Stomach (tissue), 8 donors: ENCODE measurements at regions not wholly inside any gene's neighbourhood (a gene's known extent, or its start where the extent isn't known, plus 50 kb on each side); places are given as distances from the start of the nearest gene placed in this dataset.
A peak's percentile ranks its signal among the peaks of the same experiment; 100 is the strongest.

Source experiments
- DNase-seq, 2 donors: peaks; one replicate each; pipeline versions ENCODE4 v3.0.0 to v3.0.0-alpha.2; 2013 to 2019
- H3K27ac ChIP-seq, 5 donors: fragments of 200-600 bp in 4 of 5; sonication (generic) in 4 of 5; one replicate each; pipeline ENCODE4 v1.5.1; 2013 to 2019; ENCODE audit warnings: mild to moderate bottlenecking in 1 of 5, moderate library complexity in 1 of 5
- H3K27me3 ChIP-seq, 3 donors: fragments of 200-600 bp; sonication (generic); one replicate each; pipeline ENCODE4 v1.5.1; 2017 to 2019; ENCODE audit warnings: mixed run types in 1 of 3
- H3K36me3 ChIP-seq, 4 donors: fragments of 200-600 bp; sonication (generic); 1 replicate in 3 of 4; 2 replicates in 1 of 4; pipeline ENCODE4 v1.5.1; 2016 to 2019
- H3K4me1 ChIP-seq, 4 donors: fragments of 200-600 bp; sonication (generic); one replicate each; pipeline ENCODE4 v1.5.1; 2016 to 2019
- H3K4me3 ChIP-seq, 4 donors: fragments of 200-600 bp; sonication (generic) in 3 of 4; one replicate each; pipeline ENCODE4 v1.5.1; 2016 to 2019; ENCODE audit warnings: mild to moderate bottlenecking in 1 of 4
- H3K9me3 ChIP-seq, 4 donors: fragments of 200-600 bp; sonication (generic); one replicate each; pipeline ENCODE4 v1.5.1; 2016 to 2019
- CTCF ChIP-seq, 7 experiments: fragments of 450-650 bp in 4 of 7; fragments of 200-600 bp in 3 of 7; sonication (generic) in 3 of 7; IDR thresholded peaks; one replicate each; pipeline ENCODE4 v1.5.1; 2016 to 2019; ENCODE audit warnings: antibody characterized with exemption in 7 of 7, control low read depth in 2 of 7, mild to moderate bottlenecking in 1 of 7
- EP300 ChIP-seq: sonication (generic); formaldehyde crosslinking; IDR thresholded peaks from one replicate; pipeline ENCODE4 v1.6.1; 2017; ENCODE audit warnings: antibody characterized with exemption
- POLR2A ChIP-seq, 4 donors: fragments of 450-650 bp; IDR thresholded peaks; one replicate each; pipeline ENCODE4 v1.6.1; 2016; ENCODE audit warnings: antibody characterized with exemption in 4 of 4, control low read depth in 2 of 4, mild to moderate bottlenecking in 1 of 4, moderate library complexity in 1 of 4
- POLR2AphosphoS5 ChIP-seq, 3 donors: sonication (generic); formaldehyde crosslinking; IDR thresholded peaks; one replicate each; pipeline ENCODE4 v1.6.1; 2016; ENCODE audit warnings: antibody characterized with exemption in 3 of 3
- WGBS, 5 donors: extraction: QIAGEN DNeasy Blood & Tissue Kit in 3 of 5; methylation state at CpG; one replicate each; pipeline versions ENCODE4 v1.1.5 to v1.1.7; 2013 to 2018; 5-methylcytosine and 5-hydroxymethylcytosine counted together
- intact Hi-C: fragments of 100-400 bp; cut with DNase I; formaldehyde crosslinking; loops from one replicate; pipeline ENCODE4 v1.15.1; 2023; ENCODE audit warnings: low total_unique reads
- donor health status: healthy with polysubstance abuse.
- donor health status: Bipolar disorder and iron deficiency.
- donor health status: healthy.

GRCh38 chrX:74160358-74160757, 143.6 kb upstream of the ZCCHC13 start:
- H3K36me3 ChIP-seq = peaks cover 0 to 12% (median 0%) of the 10 kb centered on the region in 4 donors
- no peak overlapping the region for H3K4me3 ChIP-seq
- 93 to 100% (median 96%) methylated on average over 1 of the region's 1 CpG for WGBS, 5 donors
- no peaks in the 10 kb centered on the region for H3K4me1 ChIP-seq
- DNase-seq = no peak
- no peak overlapping the region for H3K27ac ChIP-seq
- intact Hi-C loops = no loop called here
- TF ChIP-seq CTCF (IDR thresholded peaks at IDR 0.05) = no peak
- no peak for TF ChIP-seq POLR2AphosphoS5 (IDR thresholded peaks at IDR 0.05)
- TF ChIP-seq EP300 = no peak
- TF ChIP-seq POLR2A (IDR thresholded peaks at IDR 0.05) = no peak
- H3K27me3 ChIP-seq = no peaks in the 10 kb centered on the region
- H3K9me3 ChIP-seq = peaks cover 0 to 13% (median 3%) of the 10 kb centered on the region in 4 donors

GRCh38 chrX:74147439-74147838, 156.5 kb upstream of the ZCCHC13 start:
- Histone ChIP-seq H3K9me3 (peaks cover 0 to 28% (median 2%) of the 10 kb centered on the region in 4 donors), H3K4me3 (no peak overlapping the region), H3K36me3 (peaks cover 0 to 9% (median 0%) of the 10 kb centered on the region in 4 donors), H3K27me3 (no peaks in the 10 kb centered on the region), H3K4me1 (no peaks in the 10 kb centered on the region), H3K27ac (no peak overlapping the region)
- DNase-seq = no peak
- intact Hi-C loops = no loop called here
- TF ChIP-seq POLR2A (IDR thresholded peaks at IDR 0.05) = no peak
- TF ChIP-seq EP300 = no peak
- no peak for TF ChIP-seq POLR2AphosphoS5 (IDR thresholded peaks at IDR 0.05)
- TF ChIP-seq CTCF (IDR thresholded peaks at IDR 0.05) = no peak

GRCh38 chrX:74138943-74139342, 165.0 kb upstream of the ZCCHC13 start:
- H3K4me3 ChIP-seq = no peak overlapping the region
- no peaks in the 10 kb centered on the region for H3K36me3 ChIP-seq
- no peak for DNase-seq
- no peak overlapping the region for H3K27ac ChIP-seq
- TF ChIP-seq POLR2A (IDR thresholded peaks at IDR 0.05) (no peak), CTCF (IDR thresholded peaks at IDR 0.05) (no peak), POLR2AphosphoS5 (IDR thresholded peaks at IDR 0.05) (no peak), EP300 (no peak)
- H3K9me3 ChIP-seq = peaks cover 0 to 13% (median 0%) of the 10 kb centered on the region in 4 donors
- H3K4me1 ChIP-seq = no peaks in the 10 kb centered on the region
- intact Hi-C loops = no loop called here
- H3K27me3 ChIP-seq = peaks cover 0 to 3% (median 0%) of the 10 kb centered on the region in 3 donors

- H3K4me3 ChIP-seq = no peak overlapping the region
- H3K9me3 ChIP-seq = no peaks in the 10 kb centered on the region
- TF ChIP-seq EP300 (no peak), CTCF (IDR thresholded peaks at IDR 0.05) (peak in 4 of 7 experiments; percentile 57 to 83 (median 70))
- no peaks in the 10 kb centered on the region for H3K4me1 ChIP-seq
- H3K27ac ChIP-seq = no peak overlapping the region
- H3K27me3 ChIP-seq = peaks cover 0 to 3% (median 0%) of the 10 kb centered on the region in 3 donors
- intact Hi-C loops = no loop called here
- WGBS, 5 donors = 27 to 47% (median 37%) methylated on average over 5 of the region's 5 CpGs
- peak in 1 of 2 donors; percentile 87 for DNase-seq
- H3K36me3 ChIP-seq = peaks cover 0 to 6% (median 0%) of the 10 kb centered on the region in 4 donors
Measured at GRCh38 chrX:74133156-74133796, 170.7 kb upstream of the ZCCHC13 start.
